Cardiac muscle cell (in vitro differentiated cells and primary cell): ENCODE measurements at regions not wholly inside any gene's neighbourhood (a gene's known extent, or its start where the extent isn't known, plus 50 kb on each side); places are given as distances from the start of the nearest gene placed in this dataset.

Source experiments
- DNase-seq, 2 donors: peaks; one replicate each; pipeline versions ENCODE4 v3.0.0 to v3.0.0-alpha.2; 2010 to 2017; ENCODE audit warnings: low read depth in 1 of 2, low spot score in 1 of 2
- H3K27ac ChIP-seq: fragments of 200-600 bp; sonication (generic); 2 replicates; pipeline ENCODE4 v1.5.1; 2016
- H3K27me3 ChIP-seq: fragments of 200-600 bp; sonication (generic); 2 replicates; pipeline ENCODE4 v1.6.0; 2016; ENCODE audit warnings: control low read depth
- H3K36me3 ChIP-seq: fragments of 200-600 bp; sonication (generic); 2 replicates; pipeline ENCODE4 v1.5.1; 2016; ENCODE audit warnings: control low read depth
- H3K4me1 ChIP-seq: fragments of 200-600 bp; sonication (generic); 2 replicates; pipeline ENCODE4 v1.8.1; 2017; ENCODE audit warnings: low read depth, mild to moderate bottlenecking, mixed run types
- H3K4me3 ChIP-seq: fragments of 200-600 bp; sonication (generic); 2 replicates; pipeline ENCODE4 v1.5.1; 2016; ENCODE audit warnings: mild to moderate bottlenecking
- H3K9me3 ChIP-seq: fragments of 200-600 bp; sonication (generic); 2 replicates; pipeline ENCODE4 v1.5.1; 2017; ENCODE audit warnings: low read depth, mild to moderate bottlenecking, control low read depth
- CTCF ChIP-seq: IDR thresholded peaks from 2 replicates; pipeline ENCODE4 v1.5.1; 2012; ENCODE audit warnings: low read depth, mild to moderate bottlenecking, low read length

- no peaks in the 10 kb centered on the region for H3K9me3 ChIP-seq
- TF ChIP-seq CTCF, result no peak
- no peak for DNase-seq
- H3K36me3 ChIP-seq, result no peaks in the 10 kb centered on the region
- H3K27me3 ChIP-seq, result no peaks in the 10 kb centered on the region
- no peak overlapping the region for H3K4me3 ChIP-seq
- H3K4me1 ChIP-seq, result no peaks in the 10 kb centered on the region
- no peak overlapping the region for H3K27ac ChIP-seq
Observed at GRCh38 chr5:155472780-155473179, 459.2 kb downstream of the KIF4B start.

- H3K27me3 ChIP-seq, result no peaks in the 10 kb centered on the region
- no peaks in the 10 kb centered on the region for H3K36me3 ChIP-seq
- no peak for TF ChIP-seq CTCF
- no peaks in the 10 kb centered on the region for H3K4me1 ChIP-seq
- H3K27ac ChIP-seq, result no peak overlapping the region
- H3K9me3 ChIP-seq, result no peaks in the 10 kb centered on the region
- H3K4me3 ChIP-seq, result no peak overlapping the region
- DNase-seq, result no peak
Observed at GRCh38 chr5:155475318-155475717, 461.8 kb downstream of the KIF4B start.

- no peak for TF ChIP-seq CTCF
- Histone ChIP-seq H3K27ac (no peak overlapping the region), H3K4me1 (no peaks in the 10 kb centered on the region), H3K27me3 (no peaks in the 10 kb centered on the region), H3K4me3 (no peak overlapping the region), H3K36me3 (no peaks in the 10 kb centered on the region), H3K9me3 (no peaks in the 10 kb centered on the region)
- no peak for DNase-seq
Observed at GRCh38 chr5:155480731-155481131, 467.2 kb downstream of the KIF4B start.

DNA sequence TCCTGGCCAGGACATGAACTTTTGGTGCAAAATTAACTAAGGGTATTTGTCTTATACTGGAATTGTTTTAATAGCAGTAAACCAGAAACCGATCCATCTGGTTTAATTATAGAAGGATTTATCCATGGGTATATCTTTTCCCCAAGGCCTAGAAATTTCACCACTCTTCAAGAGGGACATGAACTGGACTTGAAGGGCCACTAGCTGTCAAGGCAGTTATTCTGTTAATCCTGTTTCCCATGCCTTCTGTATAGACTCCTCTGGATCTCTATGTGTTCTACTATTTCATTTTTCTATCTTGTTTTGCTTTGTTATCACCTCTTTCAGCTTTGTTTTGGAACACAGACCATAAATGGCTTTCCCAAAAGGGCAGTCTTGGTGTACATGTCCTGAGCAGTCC lies 467.6 kb downstream of the KIF4B start:
- H3K27me3 ChIP-seq, result no peaks in the 10 kb centered on the region
- H3K36me3 ChIP-seq, result no peaks in the 10 kb centered on the region
- no peak overlapping the region for H3K4me3 ChIP-seq
- no peaks in the 10 kb centered on the region for H3K9me3 ChIP-seq
- DNase-seq, result no peak
- no peak for TF ChIP-seq CTCF
- no peak overlapping the region for H3K27ac ChIP-seq
- H3K4me1 ChIP-seq, result no peaks in the 10 kb centered on the region

DNA sequence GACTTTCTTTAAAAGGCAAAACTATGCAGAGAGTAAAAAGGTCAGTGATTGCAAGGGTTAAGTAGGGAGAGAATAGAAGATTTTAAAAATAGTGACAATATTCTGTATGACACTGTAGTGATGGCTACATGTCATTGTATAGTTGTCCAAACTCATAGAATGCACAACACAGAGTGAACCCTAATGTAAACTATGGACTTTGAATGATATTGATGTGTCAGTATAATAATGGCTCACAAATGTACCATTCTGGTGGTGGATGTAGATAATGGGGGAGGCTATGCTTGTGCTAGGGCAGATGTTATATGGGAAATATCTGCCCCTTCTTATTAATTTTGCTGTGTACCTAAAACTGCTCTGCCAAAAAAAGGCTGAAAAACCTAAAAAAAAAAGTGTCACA lies 468.9 kb downstream of the KIF4B start:
- no peak for TF ChIP-seq CTCF
- H3K27me3 ChIP-seq, result no peaks in the 10 kb centered on the region

GRCh38 chr5:155485386-155485785 lies 471.8 kb downstream of the KIF4B start:
- no peaks in the 10 kb centered on the region for H3K27me3 ChIP-seq
- no peak overlapping the region for H3K27ac ChIP-seq
- no peaks in the 10 kb centered on the region for H3K4me1 ChIP-seq
- H3K4me3 ChIP-seq, result no peak overlapping the region
- TF ChIP-seq CTCF, result no peak
- no peaks in the 10 kb centered on the region for H3K9me3 ChIP-seq
- DNase-seq, result no peak
- H3K36me3 ChIP-seq, result no peaks in the 10 kb centered on the region

More for the DNA sequence above, 468.9 kb downstream of the KIF4B start:
- Histone ChIP-seq H3K9me3 (no peaks in the 10 kb centered on the region), H3K4me1 (no peaks in the 10 kb centered on the region), H3K4me3 (no peak overlapping the region), H3K36me3 (no peaks in the 10 kb centered on the region), H3K27ac (no peak overlapping the region)
- no peak for DNase-seq
